Prostate gland (tissue), 2 donors: ENCODE measurements at regions not wholly inside any gene's neighbourhood (a gene's known extent, or its start where the extent isn't known, plus 50 kb on each side); places are given as distances from the start of the nearest gene placed in this dataset.

Experiments used
- CTCF ChIP-seq, 4 experiments: fragments of 200-600 bp in 2 of 4; fragments of 450-650 bp in 2 of 4; sonication (generic) in 2 of 4; IDR thresholded peaks; 1 replicate in 3 of 4; 2 replicates in 1 of 4; pipeline ENCODE4 v1.5.1; 2016 to 2019; ENCODE audit warnings: antibody characterized with exemption in 4 of 4, mild to moderate bottlenecking in 2 of 4, moderate library complexity in 2 of 4
- POLR2A ChIP-seq: fragments of 450-650 bp; IDR thresholded peaks from one replicate; pipeline ENCODE4 v1.6.1; 2016; ENCODE audit warnings: antibody characterized with exemption, mild to moderate bottlenecking

- TF ChIP-seq POLR2A, result no peak
- no peak for TF ChIP-seq CTCF (IDR thresholded peaks at IDR 0.05)
Measured at GRCh38 chr7:28338041-28338440, 74.3 kb upstream of the CREB5 start.
